Activated CD8-positive, alpha-beta memory T cell treated with anti-CD3 and anti-CD28 coated beads for 4 hours (primary cell): ENCODE measurements at regions not wholly inside any gene's neighbourhood (a gene's known extent, or its start where the extent isn't known, plus 50 kb on each side); places are given as distances from the start of the nearest gene placed in this dataset.

Experiments
- DNase-seq, 2 donors: peaks; one replicate each; pipeline ENCODE4 v3.0.0-alpha.2; 2020; ENCODE audit warnings: low read depth in 2 of 2

DNA sequence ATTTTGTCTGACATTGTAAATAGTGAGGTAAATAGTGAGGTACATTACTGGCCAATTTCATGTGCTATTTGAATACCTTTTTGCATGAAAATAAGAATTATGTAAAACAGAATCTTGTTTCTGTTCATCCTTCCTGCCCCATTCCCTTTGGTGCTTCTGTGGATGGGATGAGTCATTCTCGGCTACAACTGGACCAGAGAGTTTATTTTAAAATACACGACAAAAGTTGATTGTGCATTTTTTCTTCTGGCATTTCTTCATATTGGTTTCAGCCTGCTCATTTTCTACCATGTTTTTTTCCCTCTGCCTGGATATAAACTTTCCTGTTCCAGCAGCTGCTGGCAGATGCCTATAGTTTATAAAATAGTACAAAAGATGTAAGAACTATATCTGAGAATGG is 107.5 kb downstream of the CYSLTR2 start:
- no peak for DNase-seq

DNA sequence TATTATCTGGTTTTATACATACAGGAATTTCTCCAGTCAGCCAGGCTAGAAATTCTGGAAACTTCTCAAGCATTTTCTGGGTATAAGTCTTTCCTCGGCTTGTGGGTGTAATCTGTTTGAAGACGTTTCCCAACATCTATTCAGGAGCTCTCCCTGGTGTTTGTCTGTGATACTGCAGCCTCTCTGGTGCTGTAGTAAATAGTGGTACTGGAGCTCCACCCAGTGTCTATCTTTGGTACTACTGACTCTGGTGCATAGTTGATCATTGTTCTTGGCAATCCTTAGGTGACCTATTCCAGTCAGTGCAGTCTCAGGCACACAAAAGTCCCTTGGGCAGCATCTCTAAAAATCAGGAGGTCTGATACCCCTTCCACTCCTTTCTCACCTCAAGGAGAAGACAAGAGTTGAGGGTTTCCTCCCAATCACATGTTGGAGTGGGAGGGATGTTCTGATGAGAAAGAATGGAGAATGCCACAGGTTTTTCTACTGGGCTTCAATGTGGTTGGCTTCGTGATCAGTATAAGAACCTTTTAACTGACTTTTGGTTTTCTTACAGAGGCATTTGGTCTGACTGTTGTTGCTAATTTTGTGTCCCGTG is 115.5 kb downstream of the CYSLTR2 start:
- DNase-seq, result peak; percentile 51 to 63

DNA sequence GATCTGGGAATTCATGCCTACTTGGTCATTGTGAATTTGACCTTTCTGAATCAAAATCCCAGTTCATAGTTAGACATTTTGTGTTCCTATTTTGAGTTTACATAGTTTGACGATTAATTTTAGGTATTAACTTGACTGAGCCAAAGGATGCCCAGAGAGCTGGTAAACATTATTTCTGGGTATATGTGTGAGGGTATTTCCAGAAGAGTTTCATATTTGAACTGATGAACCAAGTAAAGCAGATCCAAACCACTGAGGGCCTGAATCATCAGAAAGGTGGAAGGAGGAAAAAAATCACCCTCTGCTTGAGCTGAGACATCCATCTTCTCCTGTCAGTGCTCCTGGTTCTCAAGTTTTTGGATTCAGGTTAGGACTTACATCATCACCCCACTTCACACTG is 116.6 kb downstream of the CYSLTR2 start:
- DNase-seq, result no peak

DNA sequence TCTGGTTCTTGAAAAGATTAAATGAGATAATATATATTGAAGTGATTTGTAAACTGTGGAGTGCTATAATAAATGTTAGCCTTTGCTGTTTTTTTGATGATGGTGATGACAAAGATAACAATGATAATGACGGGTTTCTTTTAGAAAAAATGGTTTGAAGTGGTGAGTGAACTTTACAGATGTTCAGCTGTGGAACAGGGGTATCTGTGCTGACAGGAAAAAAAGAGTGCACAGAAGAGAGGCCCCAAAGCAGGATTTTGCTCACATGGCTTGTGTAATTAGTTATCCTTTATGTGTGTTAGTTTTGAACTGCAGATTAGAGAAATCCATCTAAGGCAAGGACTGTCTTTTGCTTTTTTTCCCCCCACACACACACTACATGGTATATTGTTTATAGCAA is 119.2 kb downstream of the CYSLTR2 start:
- no peak for DNase-seq

DNA sequence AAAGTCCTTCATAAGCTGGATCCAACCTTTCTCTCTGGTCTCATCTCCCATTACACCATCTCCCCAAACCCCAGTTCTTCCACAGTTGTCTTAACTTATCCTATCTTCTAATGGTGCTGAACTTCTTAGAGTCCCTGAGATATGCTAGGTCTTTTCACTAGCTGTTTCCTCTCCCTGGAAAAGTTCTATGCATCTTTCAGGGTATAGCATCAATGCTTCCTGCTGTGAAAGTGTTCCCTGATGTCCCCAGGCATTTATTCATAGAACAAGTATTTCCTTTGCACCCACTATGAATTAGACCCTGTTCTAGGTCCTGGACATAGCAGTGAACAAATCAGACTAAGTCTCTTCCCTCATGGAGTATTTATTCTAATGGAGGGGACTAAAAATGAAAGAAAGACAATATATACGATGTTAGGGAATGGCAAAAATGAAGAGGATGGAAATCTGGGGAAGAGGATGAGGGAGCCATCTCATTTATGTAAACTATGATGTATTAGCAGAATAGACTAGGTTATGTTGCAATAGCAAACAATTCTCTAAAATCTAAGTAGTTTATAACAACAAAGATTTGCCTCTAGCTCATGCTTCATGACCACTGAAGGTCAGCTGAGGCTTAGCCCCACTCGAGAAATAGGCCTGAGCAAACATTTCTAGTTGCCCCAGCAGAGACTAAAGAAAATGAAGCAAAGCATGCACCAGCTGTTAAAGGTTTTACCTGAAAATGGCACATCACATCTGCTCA is 120.0 kb downstream of the CYSLTR2 start:
- no peak for DNase-seq

DNA sequence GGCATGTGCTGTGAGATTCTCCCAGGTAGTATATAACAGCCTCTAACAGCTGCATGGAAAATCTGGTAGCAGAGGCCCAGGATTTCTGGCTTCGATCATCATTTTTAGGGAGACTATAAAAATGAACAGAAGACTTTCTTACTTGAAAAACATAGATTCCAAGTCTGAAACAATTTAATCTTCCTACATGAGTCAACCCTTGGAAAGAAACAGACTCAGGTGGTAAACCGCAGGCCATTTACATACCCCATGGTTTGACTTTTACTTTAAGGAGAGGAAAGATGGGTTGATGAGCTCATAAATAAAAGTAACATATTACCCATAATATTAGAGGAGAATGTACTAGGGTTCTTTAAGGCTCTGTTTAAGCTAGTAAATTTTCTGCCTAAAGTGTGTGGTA is 121.6 kb downstream of the CYSLTR2 start:
- no peak for DNase-seq

DNA sequence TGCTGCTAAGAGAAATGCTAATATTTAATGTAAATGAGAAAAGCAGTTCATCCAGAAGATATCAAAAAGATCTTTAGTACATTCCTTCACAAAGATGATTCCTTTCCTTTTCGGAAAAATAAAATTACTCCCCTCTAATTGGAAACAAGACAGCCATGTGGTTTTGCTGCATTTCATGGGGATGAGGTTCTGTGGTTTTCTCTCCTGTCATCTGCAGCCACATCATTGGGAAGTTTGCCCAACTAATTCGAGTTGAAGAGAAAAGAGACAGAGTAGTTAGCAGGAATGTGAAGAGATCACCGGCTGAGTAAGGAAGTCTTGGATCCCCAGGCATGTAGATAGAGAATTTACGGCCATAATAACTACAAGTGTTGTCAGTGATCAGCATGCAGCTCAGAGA is 122.1 kb downstream of the CYSLTR2 start:
- no peak for DNase-seq

DNA sequence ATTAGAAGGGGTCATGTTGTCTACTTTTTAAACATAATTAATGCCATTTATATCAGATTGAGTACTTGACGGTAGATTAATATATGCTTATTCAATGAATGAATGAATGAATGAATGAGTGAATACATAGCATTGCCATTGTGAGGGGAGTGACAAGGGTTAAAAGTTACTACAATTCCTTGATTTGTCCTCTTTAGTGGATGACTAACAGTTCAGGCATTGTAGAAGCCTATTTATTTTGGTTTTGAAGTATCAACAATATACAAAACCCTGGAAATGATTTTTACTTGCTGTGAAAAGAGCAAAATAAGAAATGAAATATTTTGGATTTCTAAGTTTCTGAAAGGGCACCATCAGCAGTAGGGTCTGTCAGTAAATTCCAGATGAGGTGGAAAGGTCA is 122.7 kb downstream of the CYSLTR2 start:
- no peak for DNase-seq

DNA sequence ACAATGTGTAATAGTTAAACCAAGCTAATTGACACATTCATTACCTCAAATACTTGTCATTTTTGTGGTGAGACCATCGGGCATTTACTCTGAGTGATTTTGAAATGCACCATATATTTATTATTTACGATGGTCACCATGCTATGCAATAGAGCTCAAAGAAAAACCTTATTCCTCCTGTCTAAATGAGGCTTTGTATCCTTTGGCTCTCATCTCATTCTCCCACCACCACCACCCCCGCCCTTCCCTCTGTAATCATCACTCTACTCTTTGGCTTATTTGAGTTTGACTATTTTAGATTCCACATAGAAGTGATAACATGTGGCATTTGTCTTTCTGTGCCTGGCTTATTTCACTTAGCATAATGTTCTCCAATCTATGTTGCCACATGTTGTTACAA is 124.9 kb downstream of the CYSLTR2 start:
- no peak for DNase-seq

DNA sequence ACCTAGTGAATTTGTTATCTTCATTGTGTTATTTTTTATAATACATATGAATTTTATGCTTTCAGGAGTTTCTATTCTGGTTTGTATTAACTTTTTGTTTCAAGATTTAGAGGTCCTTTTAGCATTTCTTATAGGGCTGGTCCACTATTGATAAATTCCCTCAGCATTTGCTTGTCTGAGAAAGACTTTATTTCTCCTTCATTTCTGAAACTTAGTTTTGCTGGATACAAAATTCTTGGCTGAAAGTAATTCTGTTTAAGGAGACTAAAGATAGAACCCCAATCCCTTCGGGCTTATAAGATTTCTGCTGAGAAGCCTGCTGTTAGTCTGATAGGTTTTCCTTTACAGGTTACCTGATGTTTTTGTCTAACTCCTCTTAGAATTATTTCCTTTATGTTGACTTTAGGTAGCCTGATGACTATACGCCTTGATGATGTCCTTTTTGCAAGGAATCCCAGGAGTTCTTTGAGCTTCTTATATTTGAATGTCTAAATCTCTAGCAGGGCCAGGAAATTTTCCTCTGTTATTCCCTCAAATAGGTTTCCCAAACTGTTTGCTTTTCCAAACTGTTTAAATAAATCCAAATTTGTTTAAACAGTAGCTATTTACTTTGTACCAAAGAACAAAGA is 127.1 kb downstream of the CYSLTR2 start:
- no peak for DNase-seq

DNA sequence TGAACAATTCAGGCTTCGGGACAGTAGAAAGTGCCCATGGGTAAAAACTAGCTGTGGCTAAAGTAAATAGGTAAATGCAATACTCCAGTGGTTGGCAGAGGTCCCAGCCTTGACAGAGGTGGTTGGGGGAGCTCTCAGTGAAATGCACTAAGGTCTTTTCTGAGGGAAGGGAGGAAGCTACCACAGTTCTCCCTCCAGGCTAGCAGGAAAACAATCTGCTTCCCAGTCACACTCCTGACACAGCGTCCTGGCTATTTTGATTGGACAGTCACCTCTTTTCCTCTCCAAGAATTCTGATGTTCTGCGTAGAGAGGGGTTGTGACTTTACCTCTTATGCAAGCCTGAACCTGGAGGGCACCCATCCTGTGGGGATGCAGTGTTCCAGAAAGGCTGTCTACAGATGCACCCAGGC is 128.7 kb downstream of the CYSLTR2 start:
- DNase-seq, result no peak

DNA sequence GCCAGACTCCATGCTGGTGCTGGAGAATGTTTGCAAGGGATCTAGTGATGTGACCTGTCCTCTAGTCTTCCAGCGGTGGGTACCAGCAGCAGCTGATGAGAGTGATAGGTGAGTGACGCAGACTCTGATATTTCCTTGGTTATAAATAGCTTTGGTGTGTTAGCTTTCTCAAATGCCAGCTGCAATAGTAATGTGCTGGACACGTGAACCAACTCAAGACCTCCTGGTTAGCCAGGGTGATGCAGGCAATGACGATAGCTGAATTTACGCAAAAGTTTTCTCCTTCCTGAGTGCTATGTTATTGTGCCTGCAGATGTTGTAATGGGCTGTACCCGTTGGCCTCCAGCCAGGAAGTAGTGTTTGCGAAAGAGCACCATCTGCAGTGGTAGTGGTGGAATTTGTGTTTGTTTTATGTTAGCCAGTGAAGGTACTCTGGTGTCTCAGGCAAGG is 129.5 kb downstream of the CYSLTR2 start:
- no peak for DNase-seq

DNA sequence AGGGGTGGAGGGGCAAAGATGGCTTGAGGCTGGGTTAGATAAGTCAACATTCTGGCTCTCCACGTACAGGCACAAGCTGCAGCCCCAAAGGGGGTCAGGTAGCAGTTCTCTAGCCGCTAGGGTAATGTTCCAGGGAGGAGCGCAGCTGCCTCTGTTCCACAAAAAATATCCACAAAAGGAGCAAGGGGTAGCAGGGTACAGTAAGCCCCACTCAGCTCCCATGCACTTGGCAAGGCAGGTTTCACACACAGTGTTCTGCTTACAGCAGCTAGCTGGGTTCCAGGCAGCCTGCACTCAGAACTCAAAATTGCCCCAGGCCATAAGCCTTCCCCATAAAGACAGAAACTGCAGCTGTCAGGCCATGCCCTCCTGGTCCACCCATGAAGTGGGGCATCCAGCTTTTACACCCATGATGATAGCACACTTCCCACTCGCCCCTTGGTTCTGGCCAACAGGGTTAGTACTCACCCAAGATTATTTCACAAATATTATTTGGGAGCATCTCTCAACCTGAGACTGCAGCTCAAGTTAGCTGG is 130.0 kb downstream of the CYSLTR2 start:
- DNase-seq, result no peak

DNA sequence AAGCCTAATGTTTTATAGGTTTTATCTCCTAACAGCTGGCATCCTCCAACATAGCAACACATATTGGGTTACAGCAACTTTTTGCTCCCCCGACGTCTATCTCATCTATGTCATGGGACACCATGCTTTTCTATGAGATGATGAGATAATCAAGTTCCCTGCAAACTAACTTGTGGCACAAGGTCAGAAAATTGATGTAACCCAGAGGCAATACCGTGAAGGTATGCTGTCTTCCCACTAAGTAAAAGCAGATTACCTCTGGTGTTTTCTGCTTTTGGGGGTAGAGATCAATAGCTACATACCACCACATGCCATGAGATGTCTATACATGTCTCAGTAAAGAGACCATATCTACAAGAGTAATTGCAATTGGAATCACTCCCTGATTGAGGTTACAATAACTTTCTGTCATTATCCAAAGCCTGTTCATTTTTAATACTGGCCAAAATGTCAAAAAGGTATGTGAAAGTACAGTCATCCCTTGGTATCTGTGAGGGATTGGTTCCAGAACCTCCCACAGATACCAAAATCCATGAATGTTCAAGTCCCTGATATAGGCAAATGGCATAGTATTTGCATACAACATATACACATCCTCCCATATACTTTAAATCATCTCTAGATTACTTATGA is 131.3 kb downstream of the CYSLTR2 start:
- no peak for DNase-seq

DNA sequence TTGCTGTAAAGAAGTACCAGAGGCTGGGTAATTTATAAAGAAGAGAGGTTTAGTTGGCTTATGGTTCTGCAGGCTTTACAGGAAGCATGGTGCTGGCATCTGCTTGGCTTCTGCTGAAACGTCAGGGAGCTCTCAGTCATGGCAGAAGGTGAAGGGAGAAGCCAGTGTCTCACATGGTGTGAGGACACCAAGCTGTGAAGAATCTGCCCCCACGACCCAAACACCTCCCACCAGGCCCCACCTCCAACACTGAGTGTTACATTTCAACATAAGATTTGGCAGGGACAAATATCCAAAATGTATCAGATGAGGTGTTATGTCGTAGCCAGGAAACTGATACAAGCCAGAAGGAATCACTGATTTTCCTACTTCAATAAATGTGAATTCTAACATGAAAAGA is 136.5 kb downstream of the CYSLTR2 start:
- no peak for DNase-seq

DNA sequence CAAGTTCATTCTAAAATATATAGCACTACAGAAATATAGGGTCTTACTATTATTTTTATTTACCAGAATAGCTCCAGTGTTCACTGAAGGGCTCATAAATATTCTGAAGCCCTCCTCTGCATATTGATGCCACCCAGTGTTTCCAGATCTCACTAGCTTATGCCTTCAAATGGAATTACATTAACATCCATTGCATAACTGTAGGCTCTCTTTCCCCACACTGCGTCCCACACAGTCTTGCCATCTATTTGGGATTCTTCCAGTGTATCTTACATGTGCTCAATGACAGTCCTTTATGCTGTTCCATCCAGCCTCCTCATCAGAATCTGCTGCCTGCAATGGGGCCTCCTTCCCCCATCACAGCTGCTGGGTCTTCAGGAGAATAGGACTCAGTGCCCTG is 137.2 kb downstream of the CYSLTR2 start:
- no peak for DNase-seq

DNA sequence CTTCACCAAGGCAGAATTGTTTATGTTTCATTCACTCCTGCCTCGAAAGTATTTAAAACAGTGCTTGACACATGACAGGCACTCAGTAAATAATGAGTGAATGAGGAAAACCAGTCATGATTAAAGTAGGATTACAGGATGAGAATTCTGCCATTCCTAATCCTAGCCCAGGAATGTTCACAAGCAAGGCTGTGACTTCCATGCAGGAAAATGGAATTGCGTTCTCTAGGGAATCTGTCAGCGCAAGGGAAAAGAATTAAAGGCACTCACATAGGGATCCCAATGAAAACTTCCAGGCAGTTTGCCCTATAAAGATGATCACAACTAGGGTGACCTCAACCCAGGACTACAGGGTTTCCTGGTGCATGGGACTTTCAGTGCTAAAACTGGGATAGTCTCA is 143.4 kb downstream of the CYSLTR2 start:
- no peak for DNase-seq

DNA sequence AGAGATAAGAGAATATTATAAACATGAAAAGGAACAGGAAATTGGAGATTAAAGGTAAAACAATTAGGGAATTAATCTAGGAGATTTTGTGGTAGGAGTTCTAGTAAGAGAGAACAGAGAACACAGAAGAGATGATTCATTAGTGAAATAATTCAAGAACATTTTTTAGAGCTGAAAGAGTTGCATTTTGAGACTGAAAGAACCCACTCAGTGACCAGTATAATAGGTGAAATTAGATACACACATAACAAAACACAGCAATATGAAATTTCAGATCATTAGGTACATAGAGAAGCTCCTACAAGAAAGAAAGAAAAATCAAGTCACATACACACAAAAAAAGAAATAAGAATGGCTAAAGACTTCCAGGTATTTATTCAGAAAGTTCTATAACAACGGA is 144.0 kb downstream of the CYSLTR2 start:
- no peak for DNase-seq

DNA sequence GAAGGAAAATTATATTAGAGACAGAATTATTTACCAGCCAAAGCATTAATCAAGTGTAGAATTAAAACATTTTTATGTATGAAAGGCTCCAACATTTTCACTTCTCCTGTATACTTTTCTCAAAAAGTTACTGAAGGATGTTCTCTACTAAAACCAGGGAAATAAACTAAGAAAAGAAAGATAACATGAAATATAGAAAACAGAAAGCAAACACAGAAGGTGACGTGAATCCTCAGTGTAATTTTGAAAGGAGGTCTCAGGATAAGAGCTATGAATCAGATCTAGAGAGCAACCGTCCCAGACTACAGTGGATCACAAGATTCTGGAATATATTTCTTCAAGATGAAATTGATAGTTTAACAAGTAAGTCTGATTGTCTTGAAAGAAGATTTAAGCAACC is 144.5 kb downstream of the CYSLTR2 start:
- no peak for DNase-seq

DNA sequence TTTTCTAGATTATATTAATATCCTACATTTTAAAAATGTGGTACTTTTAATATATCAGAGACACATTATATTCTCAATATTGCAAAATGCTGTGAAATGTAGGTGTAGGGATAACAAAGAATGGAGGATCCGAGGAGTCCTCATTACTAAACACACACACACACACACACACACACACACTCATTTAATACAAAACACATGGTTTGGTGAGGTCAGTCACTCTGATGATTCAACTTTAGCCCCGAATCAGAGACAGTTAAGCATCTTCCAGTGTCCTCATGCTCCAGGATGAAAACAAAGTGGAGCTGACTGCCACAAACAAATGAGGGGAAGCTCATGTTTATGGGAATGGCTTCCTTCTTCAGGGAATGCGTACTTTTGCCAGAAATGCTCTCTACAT is 147.5 kb downstream of the CYSLTR2 start:
- no peak for DNase-seq

DNA sequence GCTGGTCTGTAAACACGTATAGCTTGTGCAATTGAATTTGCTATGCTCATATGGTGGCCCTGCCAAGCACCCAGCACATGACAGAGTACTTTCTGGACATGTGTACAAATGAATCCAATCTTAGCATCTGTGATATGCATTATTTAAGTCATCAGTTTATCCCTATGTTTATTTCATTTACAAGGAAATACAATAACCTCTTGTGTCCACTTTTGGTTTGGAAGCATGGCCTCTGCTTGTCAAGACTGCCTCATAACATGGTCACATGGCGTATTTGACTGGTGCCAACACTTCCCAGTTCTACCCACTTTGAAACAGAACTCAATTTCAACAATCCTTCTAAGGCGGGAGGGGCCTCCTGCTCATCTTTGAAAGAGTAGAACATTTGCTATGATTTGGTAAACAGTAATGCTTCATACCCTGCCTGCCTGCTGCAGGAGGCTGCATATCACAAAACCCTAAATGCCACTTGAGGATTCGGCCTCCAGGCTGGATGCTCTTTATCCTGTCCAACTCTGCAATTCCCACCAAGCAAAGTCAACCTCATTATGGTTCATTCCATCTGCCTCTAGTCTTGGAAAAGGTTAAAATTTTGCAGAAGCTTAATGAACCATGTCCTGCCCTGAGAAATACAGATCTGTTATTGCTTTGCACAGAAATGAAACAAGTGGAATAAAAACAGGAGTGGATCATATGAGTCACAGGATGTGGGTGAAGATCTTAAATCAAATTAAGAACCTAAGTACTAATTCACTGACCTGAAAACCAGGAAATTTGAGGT is 151.3 kb downstream of the CYSLTR2 start:
- no peak for DNase-seq

DNA sequence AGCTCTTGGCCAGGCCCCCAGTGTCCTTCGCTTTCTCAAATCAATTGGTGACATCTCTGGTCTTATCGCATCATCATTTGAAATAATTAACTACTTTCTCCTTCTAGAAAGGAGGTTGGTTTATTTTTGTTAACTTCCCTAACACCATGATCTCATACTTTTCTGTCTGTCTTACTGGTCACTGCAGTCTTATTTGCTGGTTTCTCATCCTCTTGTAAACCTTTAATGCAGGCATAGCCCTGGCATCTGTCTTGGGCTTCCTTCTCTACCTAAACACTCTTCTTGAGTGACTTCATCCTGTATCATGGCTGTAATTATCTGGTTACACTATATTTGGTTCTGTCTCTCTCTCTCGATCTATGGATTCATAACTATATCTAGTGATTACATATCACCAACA is 152.8 kb downstream of the CYSLTR2 start:
- no peak for DNase-seq
